Glutamatergic neuron (in vitro differentiated cells): ENCODE measurements at regions not wholly inside any gene's neighbourhood (a gene's known extent, or its start where the extent isn't known, plus 50 kb on each side); places are given as distances from the start of the nearest gene placed in this dataset.

Experiments
- DNase-seq: peaks from one replicate; pipeline ENCODE4 v3.0.0; 2022
- H3K27ac Mint-ChIP-seq: one replicate; pipeline ENCODE4 v1.8.0; 2020; ENCODE audit warnings: mild to moderate bottlenecking, mixed read lengths, inconsistent platforms; ENCODE audit not compliant: unreplicated experiment
- H3K27me3 Mint-ChIP-seq: one replicate; pipeline ENCODE4 v1.8.0; 2020; ENCODE audit warnings: mild to moderate bottlenecking, moderate library complexity, mixed read lengths, inconsistent platforms; ENCODE audit not compliant: unreplicated experiment
- H3K36me3 Mint-ChIP-seq: one replicate; pipeline ENCODE4 v1.8.0; 2020; ENCODE audit warnings: mild to moderate bottlenecking, mixed read lengths, inconsistent platforms; ENCODE audit not compliant: unreplicated experiment
- H3K4me1 Mint-ChIP-seq: one replicate; pipeline ENCODE4 v1.8.0; 2020; ENCODE audit warnings: mild to moderate bottlenecking, low read depth, mixed read lengths, inconsistent platforms; ENCODE audit not compliant: unreplicated experiment
- H3K4me3 Mint-ChIP-seq: one replicate; pipeline ENCODE4 v1.8.0; 2020; ENCODE audit warnings: mild to moderate bottlenecking, mixed read lengths, inconsistent platforms; ENCODE audit not compliant: unreplicated experiment
- H3K9me3 Mint-ChIP-seq: one replicate; pipeline ENCODE4 v1.8.0; 2020; ENCODE audit warnings: mild to moderate bottlenecking, moderate library complexity, mixed read lengths, inconsistent platforms; ENCODE audit not compliant: unreplicated experiment
- CTCF ChIP-seq: fragments of 200-600 bp; sonication (generic); IDR thresholded peaks from one replicate; pipeline ENCODE4 v1.5.0; 2021; ENCODE audit not compliant: partially characterized antibody, unreplicated experiment

DNA sequence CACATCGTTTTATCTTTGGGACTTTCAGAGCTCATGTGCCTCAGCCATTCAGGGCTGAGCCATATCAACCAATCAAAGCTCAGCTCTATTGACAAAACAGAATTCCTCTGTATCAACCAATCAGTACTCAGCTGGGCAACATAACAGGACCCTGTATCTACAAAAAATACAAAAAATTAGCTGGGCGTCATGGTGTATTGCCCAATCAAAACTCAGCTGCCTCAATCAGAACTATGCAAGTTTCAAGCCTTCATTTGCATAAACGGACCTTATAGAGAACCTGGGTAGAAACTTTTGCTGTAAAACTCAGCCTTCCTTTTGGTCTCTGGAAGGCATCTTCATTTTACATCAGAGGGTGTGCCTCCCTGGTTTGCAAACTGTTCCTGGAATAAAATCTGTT, 77.1 kb downstream of the ZNF467 start:
- Mint-ChIP-seq H3K27me3 (peaks cover 4% of the 10 kb centered on the region), H3K9me3 (peaks cover 5% of the 10 kb centered on the region), H3K4me3 (no peak overlapping the region), H3K27ac (no peak overlapping the region), H3K36me3 (no peaks in the 10 kb centered on the region), H3K4me1 (no peaks in the 10 kb centered on the region)
- no peak for TF ChIP-seq CTCF
- no peak for DNase-seq

GRCh38 chr7:149692557-149692982, 80.8 kb downstream of the ZNF467 start:
- TF ChIP-seq CTCF = no peak
- Mint-ChIP-seq H3K4me3 (peak overlapping the region; percentile 85), H3K27me3 (peaks cover 7% of the 10 kb centered on the region), H3K4me1 (peaks cover 2% of the 10 kb centered on the region), H3K9me3 (peaks cover 9% of the 10 kb centered on the region), H3K27ac (no peak overlapping the region), H3K36me3 (no peaks in the 10 kb centered on the region)
- DNase-seq = peak; percentile 69

- H3K4me3 Mint-ChIP-seq = peak overlapping the region; percentile 85
- peaks cover 7% of the 10 kb centered on the region for H3K27me3 Mint-ChIP-seq
- TF ChIP-seq CTCF = no peak
- no peak for DNase-seq
- peaks cover 2% of the 10 kb centered on the region for H3K4me1 Mint-ChIP-seq
- peaks cover 9% of the 10 kb centered on the region for H3K9me3 Mint-ChIP-seq
- H3K36me3 Mint-ChIP-seq = no peaks in the 10 kb centered on the region
- no peak overlapping the region for H3K27ac Mint-ChIP-seq
These were observed 81.3 kb downstream of the ZNF467 start for GRCh38 chr7:149692056-149692455.

- peaks cover 9% of the 10 kb centered on the region for H3K9me3 Mint-ChIP-seq
- no peak for TF ChIP-seq CTCF
- H3K27me3 Mint-ChIP-seq = peaks cover 7% of the 10 kb centered on the region
- H3K27ac Mint-ChIP-seq = no peak overlapping the region
- H3K36me3 Mint-ChIP-seq = no peaks in the 10 kb centered on the region
- no peak overlapping the region for H3K4me3 Mint-ChIP-seq
- peak; percentile 68 for DNase-seq
- H3K4me1 Mint-ChIP-seq = peaks cover 2% of the 10 kb centered on the region
These were observed 82.5 kb downstream of the ZNF467 start for GRCh38 chr7:149690688-149691446.

- H3K36me3 Mint-ChIP-seq = no peaks in the 10 kb centered on the region
- H3K9me3 Mint-ChIP-seq = peaks cover 9% of the 10 kb centered on the region
- no peak for DNase-seq
- peaks cover 2% of the 10 kb centered on the region for H3K4me1 Mint-ChIP-seq
- H3K27me3 Mint-ChIP-seq = peaks cover 7% of the 10 kb centered on the region
- no peak overlapping the region for H3K4me3 Mint-ChIP-seq
- TF ChIP-seq CTCF = no peak
- H3K27ac Mint-ChIP-seq = no peak overlapping the region
These were observed 84.1 kb downstream of the ZNF467 start for GRCh38 chr7:149689291-149689721.
